ENCODE measurements at regions not wholly inside any gene's neighbourhood (a gene's known extent, or its start where the extent isn't known, plus 50 kb on each side); places are given as distances from the start of the nearest gene placed in this dataset.

- no peaks in the 10 kb centered on the region for H3K9me3 ChIP-seq (ENCODE audit: low read depth, low read length, poor library complexity, severe bottlenecking)
- TF ChIP-seq EZH2 (IDR thresholded peaks at IDR 0.05; ENCODE audit: borderline replicate concordance, low read depth, low read length, poor library complexity, severe bottlenecking) (no peak), CTCF (conservative IDR thresholded peaks at IDR 0.05; ENCODE audit: low read depth, low read length) (no peak)
- no TSS peak for BruUV-seq (replicated peaks)
- no peak for DNase-seq (ENCODE audit: low spot score)
- H3K36me3 ChIP-seq (ENCODE audit: insufficient read depth, low read length, poor library complexity, severe bottlenecking), result no peaks in the 10 kb centered on the region
- no peak overlapping the region for H3K27ac ChIP-seq (ENCODE audit: low read depth, low read length, poor library complexity, severe bottlenecking)
- CTCF ChIA-PET, result no interaction called here
- H3K27me3 ChIP-seq (replicated peaks; ENCODE audit: insufficient read depth, low read depth, low read length, poor library complexity), result no peaks in the 10 kb centered on the region
- intact Hi-C loops (cut with micrococcal nuclease; ENCODE audit: unreplicated experiment), result no loop called here
- H3K4me3 ChIP-seq (ENCODE audit: low read depth, low read length, poor library complexity, severe bottlenecking), result no peak overlapping the region
- POLR2A ChIA-PET (ENCODE audit: low non-redundant PET), result no interaction called here
- H3K4me1 ChIP-seq (ENCODE audit: insufficient read depth, low read length, poor library complexity, severe bottlenecking), result no peaks in the 10 kb centered on the region
Observed at GRCh38 chr3:59608356-59608755, 558.5 kb upstream of the CFAP20DC start.

- TF ChIP-seq CTCF (conservative IDR thresholded peaks at IDR 0.05; ENCODE audit: low read depth, low read length) (no peak), EZH2 (IDR thresholded peaks at IDR 0.05; ENCODE audit: borderline replicate concordance, low read depth, low read length, poor library complexity, severe bottlenecking) (no peak)
- intact Hi-C loops (cut with micrococcal nuclease; ENCODE audit: unreplicated experiment), result no loop called here
- POLR2A ChIA-PET (ENCODE audit: low non-redundant PET), result interaction anchor here (0.6 kb wide), 1 partner anchor 720 kb away, joined by 4 read pairs; no protein-coding TSS in a partner anchor
Observed at GRCh38 chr3:59607656-59608055, 557.8 kb upstream of the CFAP20DC start.

GRCh38 chr3:59606638-59607266 is 556.9 kb upstream of the CFAP20DC start:
- Histone ChIP-seq H3K4me3 (ENCODE audit: low read depth, low read length, poor library complexity, severe bottlenecking) (no peak overlapping the region), H3K36me3 (ENCODE audit: insufficient read depth, low read length, poor library complexity, severe bottlenecking) (no peaks in the 10 kb centered on the region), H3K27ac (ENCODE audit: low read depth, low read length, poor library complexity, severe bottlenecking) (no peak overlapping the region), H3K9me3 (ENCODE audit: low read depth, low read length, poor library complexity, severe bottlenecking) (no peaks in the 10 kb centered on the region), H3K27me3 (replicated peaks; ENCODE audit: insufficient read depth, low read depth, low read length, poor library complexity) (no peaks in the 10 kb centered on the region), H3K4me1 (ENCODE audit: insufficient read depth, low read length, poor library complexity, severe bottlenecking) (no peaks in the 10 kb centered on the region)
- no peak for DNase-seq (ENCODE audit: low spot score)
- ChIA-PET CTCF (no interaction called here), POLR2A (ENCODE audit: low non-redundant PET) (interaction anchor here (0.6 to 1.0 kb wide), 2 partner anchors 13 to 46 kb away, joined by 3 to 4 read pairs; no protein-coding TSS in a partner anchor)
- TF ChIP-seq EZH2 (IDR thresholded peaks at IDR 0.05; ENCODE audit: borderline replicate concordance, low read depth, low read length, poor library complexity, severe bottlenecking), result no peak
- no peak for TF ChIP-seq CTCF (conservative IDR thresholded peaks at IDR 0.05; ENCODE audit: low read depth, low read length)
- BruUV-seq (replicated peaks), result no TSS peak
- intact Hi-C loops (cut with micrococcal nuclease; ENCODE audit: unreplicated experiment), result no loop called here

More at GRCh38 chr3:59607656-59608055, 557.8 kb upstream of the CFAP20DC start:
- Histone ChIP-seq H3K9me3 (ENCODE audit: low read depth, low read length, poor library complexity, severe bottlenecking) (no peaks in the 10 kb centered on the region), H3K36me3 (ENCODE audit: insufficient read depth, low read length, poor library complexity, severe bottlenecking) (no peaks in the 10 kb centered on the region), H3K4me1 (ENCODE audit: insufficient read depth, low read length, poor library complexity, severe bottlenecking) (no peaks in the 10 kb centered on the region), H3K27ac (ENCODE audit: low read depth, low read length, poor library complexity, severe bottlenecking) (no peak overlapping the region), H3K27me3 (replicated peaks; ENCODE audit: insufficient read depth, low read depth, low read length, poor library complexity) (no peaks in the 10 kb centered on the region), H3K4me3 (ENCODE audit: low read depth, low read length, poor library complexity, severe bottlenecking) (no peak overlapping the region)
- CTCF ChIA-PET, result no interaction called here
- no TSS peak for BruUV-seq (replicated peaks)
- no peak for DNase-seq (ENCODE audit: low spot score)
